GM12892 (cell line): ENCODE measurements at regions not wholly inside any gene's neighbourhood (a gene's known extent, or its start where the extent isn't known, plus 50 kb on each side); places are given as distances from the start of the nearest gene placed in this dataset.

Source experiments
- POLR2A ChIP-seq: IDR thresholded peaks from 2 replicates; pipeline ENCODE4 v1.6.1; 2011; ENCODE audit warnings: low read depth, low read length, control low read depth
- POLR2AphosphoS5 ChIP-seq: IDR thresholded peaks from 2 replicates; pipeline ENCODE4 v1.6.1; 2011; ENCODE audit warnings: low read depth, low read length, control low read depth

DNA sequence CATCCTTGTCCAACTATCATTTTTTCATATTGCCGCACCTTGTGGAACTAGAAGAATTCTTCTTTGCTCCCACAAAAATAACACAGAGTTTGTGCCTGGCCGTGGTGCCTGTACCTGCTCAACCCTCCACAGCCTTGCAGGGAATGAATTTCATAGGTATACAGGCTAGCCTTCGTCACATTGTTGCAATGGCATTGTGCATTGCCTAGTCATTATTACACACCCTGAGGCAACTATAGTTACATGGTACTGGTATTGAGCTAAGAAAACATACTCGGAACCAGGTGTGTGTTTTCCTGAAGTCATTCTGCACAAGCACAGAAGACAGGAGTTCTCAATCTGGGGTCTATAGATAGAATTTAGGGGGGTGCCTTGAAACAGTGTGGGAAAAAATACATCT, 188.0 kb upstream of the CTAGE1 start:
- no peak for TF ChIP-seq POLR2AphosphoS5
- TF ChIP-seq POLR2A = no peak
